HUDEP-2 (cell line): ENCODE measurements at regions not wholly inside any gene's neighbourhood (a gene's known extent, or its start where the extent isn't known, plus 50 kb on each side); places are given as distances from the start of the nearest gene placed in this dataset.

Source experiments
- DNase-seq, 76 experiments: peaks; one replicate each; lab custom pipeline; 2025; ENCODE audit not compliant: unreplicated experiment in 76 of 76; lab: John Stamatoyannopoulos, UW

DNA sequence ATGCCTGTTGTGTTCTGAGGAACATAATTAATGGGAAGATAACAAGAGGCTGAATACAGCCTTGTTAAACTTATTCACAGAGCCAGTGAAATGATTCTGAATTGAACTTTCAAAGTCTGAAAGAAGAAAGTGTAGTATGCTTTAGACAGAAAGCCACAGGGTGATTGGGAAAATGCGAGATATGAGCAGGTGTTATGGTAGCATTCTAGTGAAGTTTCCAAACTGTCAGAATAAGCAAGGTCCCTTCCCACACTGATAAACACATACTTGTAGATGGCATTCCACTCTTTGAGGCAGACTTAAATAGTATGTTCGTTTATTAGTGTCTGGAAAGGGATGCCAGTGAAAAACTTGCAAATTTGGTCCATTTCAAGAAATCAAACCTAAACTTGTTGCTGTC, 70.5 kb upstream of the ITPRID2 start:
- no peak for DNase-seq

DNA sequence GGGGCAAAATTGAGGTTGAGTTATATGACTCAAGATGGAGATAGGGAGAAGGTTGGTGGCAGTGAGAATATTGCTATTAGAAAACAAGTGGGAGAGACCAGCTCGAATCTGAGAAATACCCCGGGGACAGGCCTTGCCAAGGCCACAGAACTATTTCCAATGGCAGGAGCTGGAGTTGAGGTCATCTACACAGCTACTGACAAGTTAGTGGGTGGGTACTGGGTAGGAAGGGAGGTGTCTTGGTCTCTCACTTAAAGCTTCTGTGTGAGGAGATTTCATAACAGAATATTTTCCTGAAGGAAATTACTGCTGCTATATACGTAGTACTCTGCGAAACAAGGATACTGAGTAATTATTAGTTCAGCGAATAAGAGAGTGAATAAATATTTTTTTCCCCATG, 69.4 kb upstream of the ITPRID2 start:
- no peak for DNase-seq

DNA sequence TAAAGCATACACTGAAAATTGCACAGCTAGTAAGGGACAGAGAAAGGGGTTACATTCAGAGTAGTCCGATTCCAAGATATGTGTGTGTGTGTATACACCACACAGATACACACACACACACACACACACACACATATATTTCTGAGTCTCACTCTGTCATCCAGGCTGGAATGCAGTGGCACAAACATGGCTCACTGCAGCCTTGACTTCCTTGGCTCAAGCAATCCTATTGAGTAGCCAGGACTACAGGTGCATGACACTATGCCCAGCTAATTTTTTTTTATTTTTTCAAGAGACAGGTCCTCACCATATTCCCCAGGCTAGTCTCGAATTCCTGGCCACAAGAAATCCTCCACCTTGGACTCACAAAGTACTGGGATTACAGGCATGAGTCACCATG, 68.1 kb upstream of the ITPRID2 start:
- DNase-seq: no peak

DNA sequence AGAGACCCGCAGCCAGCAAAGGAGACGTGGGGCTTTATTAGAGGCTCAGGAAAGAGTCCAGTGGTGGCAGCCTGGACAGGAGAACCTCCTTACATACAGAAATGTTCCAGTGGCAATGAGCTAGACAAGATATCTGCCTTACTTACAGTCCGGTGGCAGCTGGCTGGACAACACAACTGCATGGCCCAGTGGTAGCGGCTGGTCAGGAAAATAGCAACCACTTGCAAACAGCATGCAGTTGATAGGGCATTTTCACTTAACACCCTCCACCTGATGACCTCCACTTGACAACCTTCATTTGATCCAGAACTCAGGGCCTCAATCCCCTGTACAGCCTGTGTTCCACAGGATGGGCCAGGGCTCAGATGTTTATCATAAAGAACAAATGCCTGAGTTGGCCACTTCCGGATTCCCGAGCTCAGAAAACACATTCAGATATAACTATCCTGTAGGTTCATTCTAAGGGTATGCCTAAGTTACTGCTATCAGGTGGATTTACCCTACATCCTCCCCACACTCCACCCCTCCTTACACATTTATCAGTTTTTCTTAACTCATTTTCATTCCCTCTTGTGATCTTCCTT, 63.3 kb upstream of the ITPRID2 start:
- no peak for DNase-seq

DNA sequence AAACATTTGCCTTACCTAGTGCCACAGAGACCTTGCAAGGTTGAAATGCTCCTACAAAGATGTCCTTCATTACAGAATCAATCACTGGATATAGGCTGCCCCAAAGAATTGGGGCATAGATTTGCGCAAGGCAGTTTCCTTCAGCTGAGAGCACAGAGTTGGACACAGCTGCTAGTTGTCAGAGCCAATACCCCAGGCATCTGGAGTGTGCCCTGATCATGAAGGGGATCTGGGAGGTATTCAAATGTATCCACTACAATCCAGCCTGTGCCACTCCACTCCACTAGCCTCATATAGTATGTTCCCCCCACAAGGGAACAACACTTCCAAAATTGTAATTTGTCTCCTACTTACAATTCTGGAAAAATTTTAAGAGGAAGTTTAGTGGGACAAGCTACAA, 62.3 kb upstream of the ITPRID2 start:
- no peak for DNase-seq

DNA sequence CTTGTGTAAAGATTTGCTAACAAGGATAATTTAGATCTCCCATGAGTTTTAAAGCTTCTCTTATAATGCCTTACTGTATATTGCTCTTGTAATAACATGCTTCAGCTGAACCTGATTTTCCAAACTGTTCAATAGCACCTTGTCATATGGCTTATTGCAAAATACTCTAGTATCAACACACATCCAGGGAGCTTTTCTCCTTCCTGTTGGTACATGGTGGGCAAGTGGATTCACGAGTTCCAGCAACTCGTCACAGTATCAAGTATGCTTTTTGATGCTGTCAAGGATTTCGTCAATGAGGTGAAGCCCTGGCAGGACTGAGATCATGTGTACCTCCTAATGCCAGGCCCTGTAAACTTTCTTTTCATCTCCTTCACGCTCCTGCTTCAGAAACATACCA, 59.5 kb upstream of the ITPRID2 start:
- DNase-seq: no peak

DNA sequence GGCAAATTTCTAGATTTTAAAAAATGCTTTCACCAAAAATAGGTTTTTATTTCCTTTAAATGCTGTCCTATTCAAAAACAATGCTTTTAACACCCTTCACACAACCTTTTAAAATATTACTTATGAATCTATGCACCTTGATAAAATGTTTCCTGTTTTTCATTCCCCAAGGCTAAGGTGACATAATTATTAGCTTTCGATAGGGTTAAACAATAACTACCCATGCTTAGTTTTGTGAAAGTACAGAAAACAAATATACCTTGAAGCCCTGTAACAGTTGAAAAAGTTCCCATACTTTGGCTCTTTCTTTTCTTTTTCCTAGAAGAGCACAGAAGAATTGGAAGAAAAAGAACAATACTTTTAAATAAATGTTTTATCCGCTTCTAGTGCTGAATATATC, 54.9 kb upstream of the ITPRID2 start:
- no peak for DNase-seq

DNA sequence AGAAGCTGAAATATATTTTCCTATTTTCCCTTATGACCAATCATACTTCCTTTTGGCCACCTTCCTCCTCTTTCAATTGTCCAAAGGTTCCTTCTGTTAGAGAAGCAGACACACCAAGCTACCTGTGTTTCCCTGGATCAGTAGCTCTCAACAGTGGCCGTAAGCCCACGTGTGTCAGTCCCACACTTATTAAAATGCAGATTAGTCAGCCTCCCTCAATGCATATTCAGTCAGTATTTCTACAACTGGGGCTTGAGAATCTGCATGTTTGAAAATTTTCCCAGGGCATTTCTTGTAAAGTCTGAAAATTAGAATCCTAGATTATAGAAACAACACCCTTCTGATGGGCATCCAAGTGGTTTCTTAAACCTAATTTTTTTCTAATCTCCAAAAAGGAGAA, 54.0 kb upstream of the ITPRID2 start:
- no peak for DNase-seq

DNA sequence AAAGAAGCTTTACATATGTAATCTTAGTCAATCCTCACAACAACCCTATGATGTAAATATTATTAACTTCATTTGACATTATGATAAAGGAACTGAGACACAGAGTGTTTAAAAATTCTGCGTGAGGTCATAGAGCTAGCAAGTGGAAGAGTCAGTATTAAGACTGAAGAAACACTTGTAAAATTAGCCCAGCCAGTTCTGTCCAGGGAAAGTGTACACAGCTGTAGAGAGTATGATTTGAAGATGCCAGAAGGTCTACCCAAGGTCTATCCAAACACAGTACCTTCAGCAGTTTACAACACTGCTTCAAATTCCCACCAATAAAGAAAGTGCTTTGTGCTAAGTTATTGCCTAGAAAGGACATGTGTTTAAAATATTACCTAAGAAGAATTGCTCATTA, 51.7 kb upstream of the ITPRID2 start:
- DNase-seq: no peak

DNA sequence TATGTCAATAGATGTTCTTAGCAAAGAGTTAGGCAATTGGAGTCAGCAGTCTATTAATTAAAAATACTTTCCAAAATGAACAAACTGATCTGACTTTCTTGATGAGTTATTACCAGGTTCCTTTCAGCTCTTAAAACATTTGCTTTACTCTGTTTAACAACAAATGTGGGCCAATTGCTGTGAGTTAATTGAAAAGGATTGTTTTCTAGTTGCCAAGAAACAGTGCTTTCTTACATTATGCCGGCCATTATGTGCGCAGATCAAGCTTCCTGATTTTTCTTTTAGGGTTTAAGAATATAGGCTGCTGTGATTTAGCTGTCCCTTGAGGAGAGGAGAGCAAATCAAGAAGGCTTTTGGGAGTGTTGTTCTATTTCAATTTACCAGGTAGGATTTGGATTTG, 50.5 kb upstream of the ITPRID2 start:
- DNase-seq: no peak
